Umbilical cord (tissue), 1 donor: ENCODE measurements at regions not wholly inside any gene's neighbourhood (a gene's known extent, or its start where the extent isn't known, plus 50 kb on each side); places are given as distances from the start of the nearest gene placed in this dataset.
"Not testable (repeated sequence)": the region's sequence is repeated elsewhere in the genome, so short reads cannot be mapped to it uniquely, and the experiment has no call there.

Experiments used
- DNase-seq: peaks from one replicate; pipeline ENCODE4 v3.0.0-alpha.2; 2015; ENCODE audit warnings: low spot score

DNA sequence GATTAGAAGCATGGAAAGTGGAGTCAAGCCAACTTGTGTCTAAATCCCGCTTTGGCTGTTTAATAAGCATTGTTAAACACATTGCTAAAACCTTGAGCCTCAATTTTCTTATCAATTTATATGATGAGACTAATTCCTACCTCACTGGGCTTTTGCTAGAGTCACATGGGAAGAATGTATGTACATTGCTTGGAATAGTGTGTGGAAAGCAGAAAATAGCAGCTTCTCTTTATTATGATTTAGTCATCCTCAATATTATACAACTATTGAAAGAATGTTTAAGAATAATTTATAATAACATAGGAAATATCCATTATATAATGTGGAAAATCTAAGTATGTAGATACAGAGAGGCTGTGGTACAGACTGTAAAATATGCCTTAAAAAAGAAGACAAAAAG lies 313.0 kb upstream of the CDYL start:
- DNase-seq, result no peak

DNA sequence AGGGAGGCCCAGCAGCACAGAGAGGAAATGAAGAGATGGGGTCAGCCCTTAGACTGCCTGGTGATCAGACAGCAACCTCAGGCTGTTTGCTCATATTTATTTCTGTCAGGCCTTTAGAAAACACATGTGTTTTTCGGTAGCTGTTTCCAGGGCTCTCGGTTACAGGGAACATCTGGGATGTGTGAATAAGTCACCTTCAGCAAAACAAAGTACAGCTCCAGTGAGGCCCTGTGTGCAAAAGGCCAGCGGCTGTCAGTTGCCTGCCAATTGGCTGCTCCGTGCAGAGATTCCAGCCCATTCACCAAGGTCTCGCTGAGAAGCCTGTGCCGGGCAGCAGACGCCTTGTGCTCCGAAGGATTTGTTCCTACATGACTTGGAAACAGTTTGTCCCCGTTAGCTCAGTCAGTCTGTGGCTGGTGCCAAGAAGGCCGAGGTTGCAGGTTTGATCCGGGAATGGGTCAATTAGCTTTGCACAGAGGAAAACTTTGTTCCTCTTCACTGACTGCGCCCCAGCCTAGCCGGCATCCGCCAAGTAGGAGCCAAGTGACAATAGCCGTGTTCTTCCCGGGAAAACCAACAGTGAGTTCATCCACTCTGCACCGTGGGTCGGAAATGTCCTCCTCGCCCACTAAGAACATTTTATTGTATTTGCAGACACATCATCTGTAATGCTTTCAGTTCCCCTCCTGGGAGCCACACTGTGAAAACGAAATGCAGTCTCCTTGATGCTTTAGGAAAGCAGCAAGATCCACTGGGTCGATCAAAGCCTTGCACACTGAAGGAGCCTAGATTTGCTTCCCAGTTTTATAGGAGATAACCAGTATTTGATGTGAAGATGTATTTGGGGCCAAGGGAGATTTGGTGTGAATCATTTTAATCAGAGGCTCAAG lies 315.4 kb upstream of the CDYL start:
- DNase-seq, result peak; percentile 42

DNA sequence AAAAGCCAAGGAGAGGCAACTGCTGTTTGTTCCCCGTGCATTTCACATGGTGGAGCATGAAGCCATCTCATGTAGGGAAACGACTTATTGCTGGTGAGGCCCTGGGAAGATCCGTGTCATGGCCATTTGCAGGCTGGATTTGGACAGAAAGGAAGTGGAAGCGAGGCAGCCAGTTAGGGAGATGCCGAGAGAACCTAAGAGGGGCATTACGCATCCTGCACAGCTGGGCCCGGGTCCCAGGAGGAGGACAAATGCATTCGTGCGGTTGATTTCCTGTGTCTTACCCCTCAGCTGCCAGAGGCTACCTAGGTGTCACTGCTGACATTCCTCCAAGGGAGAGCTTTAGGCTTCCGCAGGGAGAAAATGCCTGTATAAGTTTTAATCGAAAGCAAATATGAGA lies 316.2 kb upstream of the CDYL start:
- no peak for DNase-seq

DNA sequence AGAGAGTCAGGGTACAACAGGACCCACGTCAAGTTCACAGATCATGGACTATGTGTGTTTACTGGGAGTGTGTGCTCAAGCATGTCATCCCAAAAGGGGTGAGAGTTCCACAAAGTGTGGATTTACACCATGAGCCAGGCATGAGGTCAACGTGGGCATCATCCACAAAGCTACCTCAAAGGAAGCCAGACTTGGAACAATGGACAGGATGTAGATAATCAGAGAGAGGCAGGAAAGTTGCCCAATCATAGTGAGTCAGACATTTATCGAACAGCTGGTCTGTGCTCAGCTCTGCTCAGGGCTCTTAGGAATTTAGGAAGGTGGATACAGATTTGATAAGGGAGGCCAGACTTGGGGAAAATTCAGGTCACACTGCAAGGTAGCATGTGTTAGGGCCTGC lies 317.2 kb upstream of the CDYL start:
- DNase-seq, result no peak

DNA sequence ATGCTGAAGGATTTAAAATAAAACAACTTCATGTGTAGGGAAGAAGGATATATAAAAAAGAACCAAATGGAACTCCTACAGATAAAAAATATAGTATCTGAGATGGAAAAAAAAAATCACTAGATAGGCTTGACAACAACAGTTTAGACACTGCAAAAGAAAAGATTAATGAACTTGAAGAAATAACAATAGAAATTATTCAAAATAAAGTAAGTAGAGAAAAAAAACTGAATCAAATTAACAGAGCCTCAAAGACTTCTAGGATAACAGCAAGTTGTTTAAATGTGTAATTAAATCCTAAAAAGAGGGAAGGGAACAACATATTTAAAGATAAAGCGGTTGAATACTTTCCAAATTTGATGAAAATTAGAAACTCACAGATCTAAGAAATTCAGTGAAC lies 316.3 kb upstream of the ECI2 start:
- DNase-seq, result no peak

DNA sequence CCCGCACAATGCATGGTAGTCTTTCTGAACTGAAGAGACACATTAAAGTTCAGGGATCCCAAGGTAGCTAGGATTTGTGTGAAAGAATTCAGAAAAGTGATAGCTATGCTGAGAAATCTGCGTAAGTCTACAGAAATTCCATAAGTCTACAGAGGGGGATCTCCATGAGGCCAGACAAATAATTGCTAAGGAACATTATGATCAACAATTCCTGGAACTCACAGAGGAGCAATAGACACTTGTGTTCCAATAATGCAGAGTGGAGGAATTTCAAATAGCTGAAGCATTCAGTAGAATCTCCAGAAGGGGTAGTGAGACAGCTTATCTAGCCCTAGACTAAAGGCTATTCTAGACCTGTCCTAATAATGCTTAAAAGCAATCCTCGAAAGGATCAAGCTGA lies 315.7 kb upstream of the ECI2 start:
- DNase-seq, result no peak

DNA sequence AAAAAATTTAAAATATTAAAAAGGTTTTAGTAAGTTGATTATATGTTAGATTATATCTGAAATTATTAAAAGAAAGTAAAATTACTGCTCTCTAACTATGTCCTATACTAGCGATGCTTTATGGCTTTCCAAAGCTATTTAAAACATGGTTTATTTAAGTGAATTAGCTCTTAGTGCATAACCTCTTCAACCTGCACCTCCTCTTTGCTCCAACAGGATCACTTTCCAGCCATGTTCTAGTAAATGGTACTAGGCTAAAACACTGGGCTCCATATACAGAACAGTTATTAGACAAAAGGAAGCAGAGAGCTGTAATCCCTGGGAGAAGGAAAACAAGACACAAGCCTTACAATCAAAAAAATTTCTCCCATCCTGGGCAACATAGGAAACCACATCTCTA lies 314.9 kb upstream of the ECI2 start:
- no peak for DNase-seq

DNA sequence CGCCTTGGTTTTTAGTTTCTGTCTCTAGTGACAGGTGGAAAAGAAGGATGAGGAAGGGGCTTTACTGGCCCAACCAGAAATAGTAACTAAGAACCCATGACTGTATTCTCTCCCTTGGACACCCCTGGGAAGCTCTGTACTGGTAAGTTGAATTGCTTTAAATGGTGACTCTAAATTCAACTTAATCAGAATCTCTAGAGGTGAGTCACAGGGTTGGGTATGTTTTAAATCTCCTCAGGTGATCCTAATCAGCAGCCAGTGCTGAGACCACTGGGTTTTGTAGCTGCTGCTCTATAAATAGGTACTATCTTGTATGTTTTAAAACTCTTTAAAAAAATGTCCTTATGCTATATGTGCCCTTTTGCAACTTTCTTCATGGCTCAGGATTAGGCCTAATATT lies 314.0 kb upstream of the ECI2 start:
- no peak for DNase-seq

DNA sequence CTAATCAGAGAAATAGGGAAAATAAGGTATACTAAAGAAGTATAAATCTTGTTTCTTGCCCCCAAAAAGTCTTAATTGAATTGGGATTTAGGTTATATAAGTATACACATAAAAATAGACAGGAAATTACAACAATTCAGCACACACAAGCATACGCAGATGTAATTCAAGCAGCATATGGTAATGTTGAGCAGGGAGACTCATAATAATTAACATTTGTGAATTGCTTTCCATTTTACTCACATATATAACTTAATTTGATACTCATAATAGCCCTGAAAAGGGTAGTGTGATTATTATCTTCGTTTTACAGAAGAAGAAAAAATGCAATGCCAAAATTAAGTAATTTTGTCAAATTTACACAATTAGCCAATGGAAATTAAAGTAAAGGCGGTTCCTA lies 313.5 kb upstream of the ECI2 start:
- DNase-seq, result no peak

DNA sequence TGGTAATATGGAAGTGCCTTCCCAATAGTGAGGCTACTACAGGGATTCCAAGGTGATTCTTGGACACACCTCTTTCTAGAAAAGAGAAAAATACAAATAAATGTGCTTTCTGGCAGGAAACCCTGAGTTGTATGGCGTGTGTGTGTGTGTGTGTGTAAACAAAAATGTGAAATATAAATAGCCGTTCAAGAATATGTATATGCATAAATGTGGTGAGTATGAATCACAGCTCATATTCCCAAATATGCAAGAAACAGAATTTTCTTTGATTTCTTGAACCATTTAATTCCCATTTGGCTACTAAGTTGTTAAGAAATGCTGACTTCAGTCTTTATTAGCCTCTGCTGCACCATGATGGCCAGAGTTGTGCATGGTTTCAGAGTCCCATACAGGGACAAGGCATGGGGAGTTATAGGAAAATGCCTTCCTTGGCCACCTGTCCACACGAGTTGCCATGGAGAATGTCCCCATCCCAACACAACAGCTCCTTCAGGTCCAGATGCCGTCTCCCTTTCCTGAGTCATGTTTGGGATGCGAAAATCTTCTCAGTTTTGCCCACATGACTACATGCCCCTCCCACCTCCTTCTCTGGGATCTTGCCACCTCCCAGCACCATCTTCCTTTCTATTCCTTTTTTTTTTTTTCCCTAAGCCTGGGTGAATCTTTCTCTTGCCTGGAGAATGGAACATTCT lies 312.4 kb upstream of the ECI2 start:
- no peak for DNase-seq

DNA sequence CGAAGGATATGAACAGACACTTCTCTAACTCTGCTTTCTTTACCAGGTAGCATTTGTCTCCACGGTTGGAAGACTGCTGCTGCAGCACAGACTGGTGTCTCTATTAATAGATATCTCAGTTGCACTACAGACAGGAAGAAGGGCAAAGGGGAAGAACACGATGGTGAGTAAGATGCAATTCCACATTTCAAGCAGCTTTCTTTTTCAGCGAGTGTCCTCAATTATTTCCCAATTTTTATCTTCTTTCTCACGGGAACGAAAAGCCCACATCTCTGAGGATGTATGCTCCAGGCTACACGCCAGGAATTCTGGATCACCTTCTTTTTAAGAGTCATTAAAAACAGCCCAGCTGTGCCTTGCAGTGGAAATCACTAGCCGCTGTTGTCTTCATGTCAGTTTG lies 311.6 kb upstream of the ECI2 start:
- no peak for DNase-seq

DNA sequence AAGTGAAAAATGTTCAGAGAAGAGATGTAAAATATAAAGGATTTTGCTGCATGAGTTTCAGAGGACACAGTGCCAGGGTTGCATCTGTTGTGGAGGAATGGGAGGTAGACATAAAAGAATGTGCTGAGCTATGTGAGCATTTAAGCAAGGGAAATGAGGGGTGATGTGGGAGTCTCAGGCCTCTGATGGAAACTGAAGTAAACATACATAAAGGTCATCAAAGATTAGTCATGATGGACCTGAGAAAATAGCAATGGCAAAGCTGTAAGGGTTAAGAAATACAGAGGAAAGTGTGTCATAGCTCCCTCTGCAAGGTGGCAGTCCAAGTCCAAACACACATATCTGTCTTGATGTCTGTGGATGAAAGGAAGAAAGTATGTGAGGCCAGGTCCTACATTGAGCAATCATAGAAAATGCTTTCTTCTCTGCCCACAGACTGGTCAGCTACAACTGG lies 306.6 kb upstream of the ECI2 start:
- DNase-seq, result no peak

DNA sequence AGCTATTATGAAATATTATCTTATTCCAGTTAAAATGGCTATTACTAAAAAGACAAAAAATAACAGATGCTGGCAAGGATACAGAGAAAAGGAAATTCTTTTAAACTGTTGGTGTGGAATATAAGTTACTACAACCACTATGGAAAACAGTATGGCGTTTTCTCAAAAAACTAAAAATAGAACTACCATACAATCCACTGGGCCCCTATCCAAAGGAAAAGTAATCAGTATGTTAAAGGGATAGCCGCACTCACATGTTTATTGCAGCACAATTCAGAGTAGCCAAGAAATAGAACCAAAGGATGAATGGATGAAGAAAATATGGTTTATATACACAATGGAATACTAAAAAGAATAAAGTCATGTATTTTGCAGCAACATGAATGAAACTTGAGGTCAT lies 303.8 kb upstream of the ECI2 start:
- DNase-seq, result no peak

DNA sequence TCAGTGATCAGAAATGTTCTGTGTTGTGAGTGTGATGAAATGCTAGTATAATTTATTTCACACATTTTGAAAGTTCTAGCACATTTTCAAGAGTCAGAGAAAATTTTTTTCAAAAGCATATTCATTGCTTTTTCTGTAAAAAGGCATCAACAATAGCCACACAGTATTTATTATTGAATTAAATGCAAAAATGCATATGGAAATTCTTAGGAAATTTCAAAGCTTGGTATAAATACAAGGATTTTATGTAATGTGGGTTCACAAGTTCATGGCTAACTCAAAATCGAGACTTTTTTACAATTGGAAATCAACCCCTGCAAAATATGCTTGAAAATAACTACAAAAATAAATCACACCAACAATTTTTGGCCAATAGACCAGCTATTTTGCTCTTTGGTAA lies 302.0 kb upstream of the ECI2 start:
- no peak for DNase-seq

DNA sequence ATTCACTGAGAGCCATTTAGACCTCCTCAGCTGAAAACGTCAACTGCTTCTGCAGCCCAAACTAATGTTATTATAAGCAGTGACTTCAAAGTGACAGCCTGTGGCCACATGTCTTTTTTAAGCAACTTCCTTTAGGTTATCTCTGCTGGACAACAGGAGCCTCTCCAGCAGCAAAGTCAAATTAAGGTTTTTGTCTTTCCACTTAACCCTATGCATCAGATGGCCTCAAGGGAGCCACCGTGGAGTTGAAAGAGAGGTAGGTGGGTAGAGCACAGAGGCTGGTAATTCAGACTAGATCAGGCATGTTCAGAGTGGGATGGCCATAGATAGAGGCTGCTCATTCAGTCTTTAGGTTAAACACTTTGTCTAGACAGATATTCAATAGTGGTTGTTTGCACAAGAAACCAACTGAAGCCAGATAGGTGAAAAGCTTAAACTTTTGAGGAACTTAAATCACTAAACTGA lies 300.6 kb upstream of the ECI2 start:
- DNase-seq, result no peak

DNA sequence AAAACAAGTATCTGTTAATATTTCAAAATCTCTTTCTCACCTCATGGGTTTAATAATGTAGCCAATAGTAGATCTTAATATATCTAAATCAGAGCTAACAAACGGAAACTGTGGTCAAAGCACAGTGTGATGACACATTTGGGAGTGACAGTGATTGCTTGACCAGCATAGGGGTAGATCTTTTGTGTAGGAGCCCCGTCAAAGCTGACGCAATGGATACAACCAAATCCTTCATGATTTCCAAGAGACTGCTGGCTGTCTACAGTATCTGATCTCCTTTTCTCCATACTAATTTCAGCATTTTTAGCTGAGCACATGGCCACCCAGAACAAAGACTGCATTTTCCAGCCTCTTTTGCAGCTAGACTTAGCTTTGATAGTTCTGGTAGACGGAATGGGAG lies 299.3 kb upstream of the ECI2 start:
- DNase-seq, result no peak

DNA sequence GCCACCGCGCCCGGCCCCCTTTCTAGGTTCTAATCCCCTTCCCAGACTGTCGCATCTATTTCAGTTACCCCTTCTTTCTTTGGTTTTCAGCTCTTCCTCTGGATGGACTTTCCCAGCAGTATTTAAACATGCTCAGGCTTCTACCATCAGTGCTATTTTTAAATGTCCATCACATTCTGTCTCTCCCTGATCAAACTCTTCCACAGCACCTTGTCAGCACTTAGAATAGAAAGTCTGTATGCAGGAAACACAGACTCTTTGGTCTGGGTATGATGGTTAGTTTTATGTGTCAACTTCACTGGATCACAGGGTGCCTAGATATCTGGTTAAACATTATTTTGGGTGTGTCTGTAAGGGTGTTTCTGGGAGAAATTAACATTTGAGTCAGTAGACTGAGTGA lies 297.8 kb upstream of the ECI2 start:
- no peak for DNase-seq

DNA sequence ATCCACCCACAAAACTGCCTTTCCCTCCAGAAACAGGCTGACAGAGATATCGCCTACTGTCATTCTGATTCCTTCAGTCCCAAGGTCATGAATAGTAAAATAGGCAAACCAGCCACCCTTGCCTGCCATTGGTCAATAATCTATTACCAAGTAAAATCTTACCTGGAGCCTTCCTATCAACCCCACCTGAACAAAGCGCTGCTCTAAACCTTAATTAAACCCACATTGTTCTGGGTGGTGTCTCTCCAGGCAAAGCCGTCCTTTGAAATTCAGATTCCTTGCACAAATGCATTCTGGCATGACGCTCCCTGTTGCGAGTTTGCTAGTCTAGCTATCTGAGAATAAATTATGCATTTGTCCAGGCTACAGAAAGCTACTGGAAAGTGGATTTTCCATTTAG lies 291.6 kb upstream of the ECI2 start:
- no peak for DNase-seq

DNA sequence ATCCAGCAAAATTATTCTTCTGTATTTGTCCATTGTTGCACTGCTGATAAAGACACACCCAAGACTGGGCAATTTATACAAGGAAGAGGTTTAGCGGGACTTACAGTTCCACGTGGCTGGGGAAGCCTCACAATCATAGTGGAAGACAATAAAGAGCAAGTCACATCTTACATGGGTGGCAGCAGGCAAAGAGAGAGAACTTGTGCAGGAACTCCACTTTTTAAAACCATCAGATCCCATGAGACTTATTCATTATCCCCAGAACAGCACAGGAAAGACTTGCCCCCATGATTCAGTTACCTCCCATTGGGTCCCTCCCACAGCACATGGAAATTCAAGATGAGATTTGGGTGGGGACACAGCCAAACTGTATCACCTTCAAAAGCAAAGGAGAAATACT lies 286.5 kb upstream of the ECI2 start:
- no peak for DNase-seq

DNA sequence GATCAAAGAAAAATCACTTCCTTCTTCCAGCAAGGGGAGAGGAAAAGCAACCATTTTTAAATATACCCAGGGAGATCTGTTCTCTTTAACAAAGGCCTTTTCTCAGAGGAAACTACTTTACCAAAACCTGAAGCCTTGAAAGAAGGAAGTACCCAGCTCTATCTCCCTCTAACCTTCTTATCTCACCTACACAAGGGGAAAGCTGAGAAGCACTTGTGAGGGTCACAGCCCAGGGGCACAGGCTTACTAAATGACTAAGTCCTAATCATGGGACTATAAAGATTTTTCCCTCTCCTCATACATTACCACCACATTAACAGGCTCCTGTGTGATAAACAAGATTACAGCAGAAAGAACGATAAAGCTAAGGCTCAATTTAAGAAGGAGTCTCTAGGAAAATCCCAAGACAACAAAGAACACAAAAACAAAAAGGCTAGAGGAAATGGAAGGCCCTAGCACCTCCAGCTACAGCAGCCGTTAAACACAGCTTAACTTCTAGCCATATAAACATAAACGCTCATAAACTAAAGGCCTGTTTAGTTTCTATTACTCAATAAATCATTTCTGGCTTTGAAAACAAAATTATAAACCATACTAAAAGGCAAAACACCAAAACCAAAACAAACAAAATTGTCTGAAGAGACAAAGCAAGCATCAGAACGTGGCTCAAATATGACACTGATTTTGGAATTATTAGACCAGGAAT lies 284.9 kb upstream of the ECI2 start:
- no peak for DNase-seq

DNA sequence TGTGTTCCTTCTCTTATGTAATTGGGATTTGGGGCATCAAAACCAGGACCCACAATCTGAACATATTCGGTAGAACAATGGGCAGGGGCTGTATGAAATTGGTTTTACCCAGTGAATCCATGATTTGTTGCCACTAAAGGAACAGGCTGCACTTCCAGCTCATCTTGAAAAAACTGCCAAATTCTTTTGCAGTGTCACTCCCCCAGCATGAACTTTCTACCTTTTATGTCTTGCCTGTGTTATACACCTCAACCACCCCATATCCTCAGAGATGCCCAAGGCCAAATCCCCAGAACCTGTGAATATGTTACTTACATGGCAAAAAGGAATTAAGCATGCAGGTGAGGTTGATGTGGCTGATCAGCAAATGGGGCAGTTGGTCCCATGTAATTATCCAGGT lies 280.2 kb upstream of the ECI2 start:
- DNase-seq, result no peak

DNA sequence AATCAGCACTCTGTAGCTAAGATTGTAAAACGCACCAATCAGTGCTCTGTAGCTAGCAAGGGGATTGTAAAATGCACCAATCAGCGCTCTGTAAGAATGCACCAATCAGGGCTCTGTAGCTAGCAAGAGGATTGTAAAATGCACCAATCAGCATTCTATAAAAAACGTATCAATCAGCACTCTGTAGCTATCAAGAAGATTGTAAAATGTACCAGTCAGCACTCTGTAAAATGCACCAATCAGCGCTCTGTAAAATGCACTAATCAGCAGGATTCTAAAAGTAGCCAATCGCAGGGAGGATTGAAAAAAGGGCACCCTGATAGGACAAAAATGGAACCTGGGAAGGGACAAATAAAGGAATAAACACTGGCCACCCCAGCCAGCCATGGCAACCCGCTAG lies 278.7 kb upstream of the ECI2 start:
- DNase-seq, result not testable (repeated sequence)

DNA sequence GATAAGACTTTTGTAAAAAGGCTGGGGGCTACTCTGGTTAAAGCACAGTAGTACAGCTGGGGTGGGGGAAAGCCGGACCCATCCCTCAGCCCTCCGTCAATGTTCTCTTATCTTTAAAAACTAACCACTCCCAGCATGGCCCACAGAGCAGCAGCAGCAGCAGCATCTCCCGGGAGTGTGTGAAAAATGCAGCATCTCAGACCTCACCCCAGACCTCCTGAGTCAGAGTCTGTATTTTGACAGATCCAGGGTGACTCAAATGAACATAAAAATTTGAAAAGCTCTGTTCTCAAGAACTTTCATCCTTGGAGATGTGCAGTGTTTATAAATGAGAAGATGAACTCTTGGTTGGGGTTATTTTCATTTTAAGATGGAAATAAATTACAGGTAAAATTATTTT lies 277.7 kb upstream of the ECI2 start:
- DNase-seq, result peak; percentile 77
